CD4-positive, alpha-beta T cell (primary cell): ENCODE measurements at regions not wholly inside any gene's neighbourhood (a gene's known extent, or its start where the extent isn't known, plus 50 kb on each side); places are given as distances from the start of the nearest gene placed in this dataset.

Source experiments
- ATAC-seq: fragments of 200-7000 bp; cut with Tn5 transposase; one replicate; pipeline ENCODE4 v1.10.0; 2022; ENCODE audit warnings: mild to moderate bottlenecking; ENCODE audit not compliant: poor library complexity
- CTCF ChIA-PET: fragments of 350-600 bp; sonication (Branson Sonifier 250); formaldehyde crosslinking; loops from one replicate; lab custom pipeline; 2021; ENCODE audit warnings: antibody characterized with exemption, inconsistent platforms; lab: Charles Lee
- POLR2A ChIA-PET: fragments of 350-600 bp; sonication (Branson Sonifier 250); formaldehyde crosslinking; loops from one replicate; lab custom pipeline; 2021; ENCODE audit warnings: antibody characterized with exemption, inconsistent platforms; lab: Charles Lee
- DNase-seq, 14 experiments: peaks; one replicate each; pipeline ENCODE4 v3.0.0-alpha.2; 2013 to 2020; ENCODE audit warnings: mixed read lengths in 2 of 14
- H3K27ac ChIP-seq, 2 donors: one replicate each; pipeline versions ENCODE4 v1.5.1 to v1.7.0; 2013; ENCODE audit warnings: low read length in 2 of 2, low read depth in 1 of 2, mild to moderate bottlenecking in 1 of 2
- H3K27me3 ChIP-seq, 2 experiments: 1 replicate in 1 of 2; 2 replicates in 1 of 2; pipeline versions ENCODE4 v1.6.1 to v1.7.0; 2013; ENCODE audit warnings: low read length in 2 of 2, control low read depth in 1 of 2, mild to moderate bottlenecking in 1 of 2, moderate library complexity in 1 of 2; ENCODE audit not compliant: insufficient read depth in 2 of 2, control insufficient read depth in 1 of 2
- H3K36me3 ChIP-seq: one replicate; pipeline ENCODE4 v1.6.1; 2013; ENCODE audit warnings: low read length, control low read depth; ENCODE audit not compliant: insufficient read depth
- H3K4me1 ChIP-seq: one replicate; pipeline ENCODE4 v1.6.1; 2013; ENCODE audit warnings: low read length, control low read depth; ENCODE audit not compliant: insufficient read depth
- H3K4me3 ChIP-seq: one replicate; pipeline ENCODE4 v1.5.1; 2013; ENCODE audit warnings: mild to moderate bottlenecking, low read length, moderate library complexity
- H3K9me3 ChIP-seq, 2 experiments: 1 replicate in 1 of 2; 2 replicates in 1 of 2; pipeline versions ENCODE4 v1.6.1 to v1.7.0; 2013; ENCODE audit warnings: low read length in 2 of 2, mild to moderate bottlenecking in 2 of 2, control low read depth in 1 of 2, moderate library complexity in 1 of 2; ENCODE audit not compliant: control insufficient read depth in 1 of 2, insufficient read depth in 1 of 2
- H3K27ac Mint-ChIP-seq: one replicate; pipeline ENCODE4 v1.8.0; 2020; ENCODE audit warnings: mixed read lengths
- H3K27me3 Mint-ChIP-seq: one replicate; pipeline ENCODE4 v1.8.0; 2021; ENCODE audit warnings: mixed read lengths
- H3K36me3 Mint-ChIP-seq: one replicate; pipeline ENCODE4 v1.8.0; 2021; ENCODE audit warnings: low read depth, mixed read lengths
- H3K4me1 Mint-ChIP-seq: one replicate; pipeline ENCODE4 v1.8.0; 2021; ENCODE audit warnings: low read depth, mixed read lengths
- H3K4me3 Mint-ChIP-seq: one replicate; pipeline ENCODE4 v1.8.0; 2020; ENCODE audit warnings: mild to moderate bottlenecking, mixed read lengths
- H3K9me3 Mint-ChIP-seq: one replicate; pipeline ENCODE4 v1.8.0; 2020; ENCODE audit warnings: mixed read lengths
- CTCF ChIP-seq: fragments of 200-600 bp; IDR thresholded peaks from one replicate; pipeline ENCODE4 v1.8.0; 2022; ENCODE audit warnings: antibody characterized with exemption, mild to moderate bottlenecking
- intact Hi-C, 2 experiments: fragments of 100-400 bp; cut with DNase I in 1 of 2; cut with micrococcal nuclease in 1 of 2; formaldehyde crosslinking; loops; one replicate each; pipeline versions ENCODE4 v1.15.1 to v1.9.0; 2023 to 2025; cut with DNase I, micrococcal nuclease

- POLR2A ChIA-PET, result no interaction called here
- no peak overlapping the region for H3K27ac ChIP-seq
- TF ChIP-seq CTCF, result no peak
- DNase-seq, result no peak
- intact Hi-C loops, result no loop called here
- H3K4me1 ChIP-seq, result no peaks in the 10 kb centered on the region
- H3K4me1 Mint-ChIP-seq, result no peaks in the 10 kb centered on the region
- no peak overlapping the region for H3K4me3 Mint-ChIP-seq
- no peaks in the 10 kb centered on the region for H3K36me3 ChIP-seq
- no peak for ATAC-seq
- H3K9me3 Mint-ChIP-seq, result peaks cover 4% of the 10 kb centered on the region
- H3K27me3 Mint-ChIP-seq, result no peaks in the 10 kb centered on the region
- no peak overlapping the region for H3K27ac Mint-ChIP-seq
- CTCF ChIA-PET, result no interaction called here
- peaks cover 5 to 8% of the 10 kb centered on the region in 2 experiments for H3K9me3 ChIP-seq
- H3K36me3 Mint-ChIP-seq, result no peaks in the 10 kb centered on the region
- H3K27me3 ChIP-seq, result no peaks in the 10 kb centered on the region
- H3K4me3 ChIP-seq, result no peak overlapping the region
Measured at GRCh38 chr10:65496541-65496940, 1429.3 kb upstream of the LRRTM3 start.

GRCh38 chr10:65497837-65498236 lies 1428.0 kb upstream of the LRRTM3 start:
- no peaks in the 10 kb centered on the region for H3K4me1 ChIP-seq
- ATAC-seq (no peak), DNase-seq (no peak)
- H3K27me3 ChIP-seq, result no peaks in the 10 kb centered on the region
- H3K36me3 ChIP-seq, result no peaks in the 10 kb centered on the region
- no peaks in the 10 kb centered on the region for H3K27me3 Mint-ChIP-seq
- intact Hi-C loops, result no loop called here
- peaks cover 5 to 8% of the 10 kb centered on the region in 2 experiments for H3K9me3 ChIP-seq
- TF ChIP-seq CTCF, result no peak
- POLR2A ChIA-PET, result no interaction called here
- H3K4me3 ChIP-seq, result no peak overlapping the region
- no peak overlapping the region for H3K27ac Mint-ChIP-seq
- H3K4me3 Mint-ChIP-seq, result no peak overlapping the region
- H3K4me1 Mint-ChIP-seq, result no peaks in the 10 kb centered on the region
- CTCF ChIA-PET, result no interaction called here
- H3K36me3 Mint-ChIP-seq, result no peaks in the 10 kb centered on the region
- no peak overlapping the region for H3K27ac ChIP-seq
- H3K9me3 Mint-ChIP-seq, result peaks cover 4% of the 10 kb centered on the region

GRCh38 chr10:65500716-65501115 lies 1425.1 kb upstream of the LRRTM3 start:
- no peak for TF ChIP-seq CTCF
- ATAC-seq (no peak), DNase-seq (no peak)
- Histone ChIP-seq H3K4me1 (no peaks in the 10 kb centered on the region), H3K36me3 (no peaks in the 10 kb centered on the region), H3K27me3 (no peaks in the 10 kb centered on the region), H3K9me3 (peaks cover 0 to 8% of the 10 kb centered on the region in 2 experiments), H3K4me3 (no peak overlapping the region), H3K27ac (no peak overlapping the region)
- peaks cover 2% of the 10 kb centered on the region for H3K9me3 Mint-ChIP-seq
- no peaks in the 10 kb centered on the region for H3K27me3 Mint-ChIP-seq
- no peaks in the 10 kb centered on the region for H3K36me3 Mint-ChIP-seq
- intact Hi-C loops, result no loop called here
- ChIA-PET POLR2A (no interaction called here), CTCF (no interaction called here)
- no peak overlapping the region for H3K4me3 Mint-ChIP-seq
- no peaks in the 10 kb centered on the region for H3K4me1 Mint-ChIP-seq
- H3K27ac Mint-ChIP-seq, result no peak overlapping the region
